KG1 (cell line): ENCODE measurements at regions not wholly inside any gene's neighbourhood (a gene's known extent, or its start where the extent isn't known, plus 50 kb on each side); places are given as distances from the start of the nearest gene placed in this dataset.

Experiments used
- DNase-seq: peaks from one replicate; lab custom pipeline; 2025; lab: John Stamatoyannopoulos, UW

GRCh38 chr3:94179059-94179458 lies 116.2 kb downstream of the NSUN3 start:
- no peak for DNase-seq

- no peak for DNase-seq
These were observed 120.7 kb downstream of the NSUN3 start for GRCh38 chr3:94183551-94183950.

GRCh38 chr3:94184781-94185180 lies 121.9 kb downstream of the NSUN3 start:
- DNase-seq, result no peak

- no peak for DNase-seq
These were observed 122.9 kb downstream of the NSUN3 start for GRCh38 chr3:94185753-94186152.

- no peak for DNase-seq
These were observed 124.8 kb downstream of the NSUN3 start for GRCh38 chr3:94187697-94188096.

- no peak for DNase-seq
These were observed 132.5 kb downstream of the NSUN3 start for GRCh38 chr3:94195381-94195780.

GRCh38 chr3:94206291-94206690 lies 143.4 kb downstream of the NSUN3 start:
- no peak for DNase-seq

- no peak for DNase-seq
These were observed 147.4 kb downstream of the NSUN3 start for GRCh38 chr3:94210256-94210655.

- no peak for DNase-seq
These were observed 154.5 kb downstream of the NSUN3 start for GRCh38 chr3:94217406-94217805.

- no peak for DNase-seq
These were observed 157.6 kb downstream of the NSUN3 start for GRCh38 chr3:94220426-94220825.

- no peak for DNase-seq
These were observed 159.0 kb downstream of the NSUN3 start for GRCh38 chr3:94221829-94222228.

- no peak for DNase-seq
These were observed 162.4 kb downstream of the NSUN3 start for GRCh38 chr3:94225148-94225865.

GRCh38 chr3:94226078-94226477 lies 163.2 kb downstream of the NSUN3 start:
- no peak for DNase-seq

GRCh38 chr3:94232921-94233320 lies 170.1 kb downstream of the NSUN3 start:
- no peak for DNase-seq

GRCh38 chr3:94234177-94234788 lies 171.4 kb downstream of the NSUN3 start:
- no peak for DNase-seq

GRCh38 chr3:94241986-94242385 lies 179.1 kb downstream of the NSUN3 start:
- DNase-seq, result no peak

- DNase-seq, result no peak
These were observed 183.3 kb downstream of the NSUN3 start for GRCh38 chr3:94246171-94246570.

- DNase-seq, result no peak
These were observed 185.2 kb downstream of the NSUN3 start for GRCh38 chr3:94248042-94248441.

- DNase-seq, result peak; percentile 56
These were observed 186.7 kb downstream of the NSUN3 start for GRCh38 chr3:94249491-94250079.

GRCh38 chr3:94251566-94251965 lies 188.7 kb downstream of the NSUN3 start:
- no peak for DNase-seq

GRCh38 chr3:94252316-94252715 lies 189.5 kb downstream of the NSUN3 start:
- DNase-seq, result no peak

- DNase-seq, result no peak
These were observed 194.3 kb downstream of the NSUN3 start for GRCh38 chr3:94256888-94257813.
